ENCODE measurements at regions not wholly inside any gene's neighbourhood (a gene's known extent, or its start where the extent isn't known, plus 50 kb on each side); places are given as distances from the start of the nearest gene placed in this dataset.
A peak's percentile ranks its signal among the peaks of the same experiment; 100 is the strongest.

GRCh38 chr7:17027143-17027788 is 145.5 kb upstream of the AGR3 start:
- peak overlapping the region in 3 of 4 donors; percentile 12 to 64 (median 64) for H3K27ac ChIP-seq
- intact Hi-C loops (cut with DNase I): no loop called here
- no peak overlapping the region for H3K4me3 ChIP-seq
- no peak for TF ChIP-seq CTCF (IDR thresholded peaks at IDR 0.05)
- no peak for TF ChIP-seq POLR2A (IDR thresholded peaks at IDR 0.05)
- H3K27me3 ChIP-seq: no peaks in the 10 kb centered on the region
- peaks cover 0 to 38% (median 0%) of the 10 kb centered on the region in 3 donors for H3K4me1 ChIP-seq
- no peak for DNase-seq
- no peaks in the 10 kb centered on the region for H3K36me3 ChIP-seq
- no peaks in the 10 kb centered on the region for H3K9me3 ChIP-seq
- 39 to 42% methylated on average over 4 of the region's 4 CpGs for WGBS, 2 donors

GRCh38 chr7:17027789-17028152 is 146.0 kb upstream of the AGR3 start:
- Histone ChIP-seq H3K36me3 (no peaks in the 10 kb centered on the region), H3K27ac (peak overlapping the region; percentile 40 to 64 (median 64)), H3K4me1 (peaks cover 0 to 39% (median 0%) of the 10 kb centered on the region in 3 donors), H3K27me3 (no peaks in the 10 kb centered on the region), H3K4me3 (no peak overlapping the region), H3K9me3 (no peaks in the 10 kb centered on the region)
- no peak for TF ChIP-seq CTCF (IDR thresholded peaks at IDR 0.05)
- TF ChIP-seq POLR2A (IDR thresholded peaks at IDR 0.05): no peak
- WGBS, 2 donors: 35 to 77% methylated on average over 1 of the region's 1 CpG
- intact Hi-C loops (cut with DNase I): no loop called here
- no peak for DNase-seq

GRCh38 chr7:17029150-17029549 is 147.4 kb upstream of the AGR3 start:
- no peak for DNase-seq
- peaks cover 0 to 39% (median 0%) of the 10 kb centered on the region in 3 donors for H3K4me1 ChIP-seq
- H3K4me3 ChIP-seq: no peak overlapping the region
- H3K27ac ChIP-seq: peak overlapping the region in 1 of 4 donors; percentile 64
- TF ChIP-seq POLR2A (IDR thresholded peaks at IDR 0.05) (no peak), CTCF (IDR thresholded peaks at IDR 0.05) (no peak)
- 75 to 89% methylated on average over 3 of the region's 3 CpGs for WGBS, 2 donors
- intact Hi-C loops (cut with DNase I): no loop called here
- H3K9me3 ChIP-seq: no peaks in the 10 kb centered on the region
- no peaks in the 10 kb centered on the region for H3K36me3 ChIP-seq
- no peaks in the 10 kb centered on the region for H3K27me3 ChIP-seq

GRCh38 chr7:17030559-17030958 is 148.8 kb upstream of the AGR3 start:
- intact Hi-C loops (cut with DNase I): no loop called here

More at GRCh38 chr7:17030559-17030958, 148.8 kb upstream of the AGR3 start:
- no peak overlapping the region for H3K4me3 ChIP-seq
- peaks cover 0 to 39% (median 0%) of the 10 kb centered on the region in 3 donors for H3K4me1 ChIP-seq
- H3K9me3 ChIP-seq: no peaks in the 10 kb centered on the region
- H3K27me3 ChIP-seq: no peaks in the 10 kb centered on the region
- 49 to 65% methylated on average over 2 of the region's 2 CpGs for WGBS, 2 donors
- H3K36me3 ChIP-seq: no peaks in the 10 kb centered on the region
- no peak overlapping the region for H3K27ac ChIP-seq
- DNase-seq: no peak
- TF ChIP-seq POLR2A (IDR thresholded peaks at IDR 0.05) (no peak), CTCF (IDR thresholded peaks at IDR 0.05) (no peak)
